Mucosa of gallbladder (tissue), 1 donor: ENCODE measurements at regions not wholly inside any gene's neighbourhood (a gene's known extent, or its start where the extent isn't known, plus 50 kb on each side); places are given as distances from the start of the nearest gene placed in this dataset.
"Not testable (repeated sequence)": the region's sequence is repeated elsewhere in the genome, so short reads cannot be mapped to it uniquely, and the experiment has no call there.

Source experiments
- DNase-seq: peaks from one replicate; pipeline ENCODE4 v3.0.0-alpha.2; 2020; ENCODE audit warnings: low spot score
- donor health status: DM: no; HTN: no; CAD: no.

DNA sequence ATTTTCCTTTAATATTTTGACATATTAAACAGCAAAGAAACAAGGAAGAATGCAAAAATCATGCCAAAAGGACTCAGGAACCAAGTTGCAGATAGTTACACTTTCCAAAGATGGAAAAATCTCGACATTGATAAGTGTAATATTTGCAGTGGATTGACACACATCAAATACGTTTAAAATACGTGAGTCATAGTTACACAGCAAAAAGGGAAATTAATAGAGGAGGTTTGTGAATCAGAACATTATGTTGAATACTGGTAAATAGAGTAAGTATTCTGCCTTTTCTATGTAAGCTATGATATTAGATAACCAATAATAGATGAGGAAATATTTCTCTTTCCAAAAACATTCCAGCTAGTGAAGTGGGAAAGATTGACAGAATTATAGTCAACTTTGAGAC lies 1761.3 kb upstream of the IGFBP7 start:
- no peak for DNase-seq

DNA sequence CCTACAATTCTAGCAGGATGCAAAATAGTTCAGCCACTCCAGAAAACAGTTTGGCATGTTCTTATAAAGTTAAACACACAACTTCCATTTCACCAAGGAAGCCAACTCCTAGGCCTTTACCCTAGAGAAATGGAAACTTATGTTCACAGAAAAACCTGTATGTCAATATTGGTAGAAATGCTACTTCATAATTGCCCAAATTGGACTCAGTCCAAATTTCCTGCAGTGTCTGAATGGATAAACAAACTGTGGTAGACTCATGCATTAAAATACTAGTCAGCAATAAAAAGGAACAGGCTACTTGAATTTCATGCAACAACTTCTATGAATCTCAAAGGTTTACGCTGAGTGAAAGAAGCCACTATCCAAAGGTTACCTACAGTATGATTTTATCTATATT lies 1738.8 kb upstream of the IGFBP7 start:
- no peak for DNase-seq

DNA sequence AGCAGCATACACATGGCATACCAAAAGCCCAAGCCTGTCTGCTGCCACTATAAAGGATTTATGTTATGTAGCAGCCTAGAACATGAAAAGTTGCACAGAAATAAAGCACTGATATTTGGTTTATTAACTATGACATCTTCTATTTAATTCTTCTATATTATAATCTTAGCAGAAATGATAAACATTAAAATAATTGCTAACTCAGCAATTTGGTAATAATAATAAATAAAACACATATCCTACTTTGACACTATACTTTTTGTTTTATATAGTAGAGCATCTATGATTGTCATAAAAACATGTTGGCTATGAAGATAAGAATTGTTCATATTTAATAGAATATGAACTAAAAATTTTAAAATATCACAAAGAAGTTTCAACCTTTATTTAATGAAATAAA lies 1733.3 kb upstream of the IGFBP7 start:
- no peak for DNase-seq

DNA sequence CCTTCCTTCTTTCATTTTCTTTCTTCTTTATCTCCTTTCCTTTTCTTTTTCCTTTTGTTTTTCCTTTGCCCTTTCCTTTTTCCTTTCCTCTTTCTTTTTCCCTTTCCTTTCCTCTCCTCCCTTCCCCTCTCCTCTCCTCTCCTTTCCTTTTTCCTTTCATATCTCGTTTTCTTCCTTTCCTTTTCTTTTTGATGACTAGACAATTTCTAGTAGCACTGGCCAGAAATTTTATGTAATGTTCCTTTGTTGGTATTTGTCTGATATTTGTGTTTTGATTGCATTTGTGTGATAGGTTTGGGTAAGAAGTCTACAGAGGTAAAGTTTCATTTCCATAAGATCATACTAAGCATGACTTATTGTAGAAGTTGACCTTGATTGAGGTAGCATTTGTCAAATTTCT lies 1722.9 kb upstream of the IGFBP7 start:
- DNase-seq: no peak

DNA sequence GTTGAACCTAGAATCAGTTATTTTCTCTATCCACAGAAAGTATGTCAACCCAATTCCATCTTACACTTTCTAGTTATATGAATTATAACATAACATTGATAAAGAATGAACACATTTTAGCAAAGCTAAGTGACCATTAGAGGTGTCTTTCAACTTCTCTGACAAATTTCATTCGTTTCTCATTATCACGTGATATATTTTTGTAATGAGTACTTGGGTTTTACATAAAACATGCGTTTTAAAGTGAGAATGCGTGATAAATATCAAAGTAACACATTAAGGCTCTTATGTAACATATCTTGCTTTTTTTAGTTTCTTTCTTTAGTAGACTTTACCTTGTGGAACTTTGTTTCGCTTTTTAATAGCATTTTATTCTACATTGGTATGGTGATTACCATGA lies 1715.1 kb upstream of the IGFBP7 start:
- DNase-seq: no peak

DNA sequence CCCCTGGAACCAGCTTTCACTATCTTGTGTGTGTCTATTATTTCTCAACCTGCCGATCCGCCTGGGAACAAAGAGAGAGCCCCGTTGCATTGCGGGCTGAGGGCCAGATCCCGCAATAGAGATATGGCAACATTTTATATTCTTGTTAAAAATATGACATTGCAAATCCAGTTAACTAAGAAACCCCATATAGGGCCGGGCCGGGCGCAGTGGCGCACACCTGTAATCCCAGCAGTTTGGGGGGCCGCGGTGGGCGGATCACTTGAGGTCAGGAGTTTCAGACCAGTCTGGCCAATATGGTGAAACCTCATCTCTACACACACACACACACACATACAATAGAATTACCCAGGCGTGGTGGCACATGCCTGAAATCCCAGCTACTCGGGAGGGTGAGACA lies 1708.4 kb upstream of the IGFBP7 start:
- DNase-seq: not testable (repeated sequence)

DNA sequence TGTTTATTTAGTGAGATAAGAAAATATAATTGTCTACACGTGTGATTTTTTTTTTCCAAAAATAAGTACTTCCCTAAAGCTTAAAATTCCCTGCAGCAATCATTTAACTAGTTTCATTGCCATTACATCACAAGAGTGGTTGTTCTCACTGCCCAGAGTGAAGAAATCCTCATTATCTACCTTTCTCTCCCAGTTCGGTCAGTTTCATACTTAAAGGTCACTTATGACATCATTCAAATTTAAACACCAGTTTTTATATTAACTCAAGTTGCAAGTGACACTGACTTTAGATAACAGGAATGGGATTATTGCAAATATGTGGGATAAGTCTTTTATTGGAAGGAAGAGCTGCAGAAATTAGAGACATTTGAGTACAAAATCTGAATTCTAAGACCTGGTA lies 1699.8 kb upstream of the IGFBP7 start:
- no peak for DNase-seq

DNA sequence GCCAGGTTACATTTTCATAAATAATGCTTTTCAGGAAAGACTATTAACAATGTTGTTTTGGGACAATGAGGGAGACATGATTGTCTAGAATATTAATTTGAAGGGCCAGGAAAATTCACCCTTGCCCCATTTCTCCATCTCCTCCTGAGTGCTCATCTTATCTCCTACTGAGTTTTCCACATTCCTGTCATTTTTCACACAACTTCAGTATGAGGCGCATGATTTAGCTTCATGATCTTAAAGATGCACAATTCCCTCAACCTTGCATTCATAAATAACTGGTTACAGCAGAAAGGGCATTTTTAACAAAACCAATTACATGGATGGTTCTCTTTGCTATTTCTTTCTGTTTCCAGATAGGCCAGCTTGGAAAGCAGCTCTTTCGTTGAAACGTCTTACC lies 1699.2 kb upstream of the IGFBP7 start:
- DNase-seq: no peak

DNA sequence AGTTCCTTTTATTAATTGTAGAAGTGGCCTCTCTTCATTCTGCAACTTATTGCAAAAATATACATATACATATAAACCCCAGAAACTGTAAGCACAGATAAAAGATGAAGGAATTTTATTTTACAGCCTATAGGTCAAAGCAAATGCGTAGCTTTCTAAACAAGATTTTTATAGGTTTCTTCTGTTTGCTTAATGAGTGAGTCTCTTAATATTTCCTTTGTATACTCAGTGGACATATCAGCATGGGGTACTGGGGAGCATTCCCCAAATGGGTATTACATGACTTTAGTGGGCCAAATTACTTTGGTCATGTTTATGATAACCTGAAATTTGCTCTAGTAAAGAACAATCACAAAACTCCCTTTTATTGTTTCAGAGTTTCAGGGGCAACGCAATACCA lies 1698.6 kb upstream of the IGFBP7 start:
- no peak for DNase-seq

DNA sequence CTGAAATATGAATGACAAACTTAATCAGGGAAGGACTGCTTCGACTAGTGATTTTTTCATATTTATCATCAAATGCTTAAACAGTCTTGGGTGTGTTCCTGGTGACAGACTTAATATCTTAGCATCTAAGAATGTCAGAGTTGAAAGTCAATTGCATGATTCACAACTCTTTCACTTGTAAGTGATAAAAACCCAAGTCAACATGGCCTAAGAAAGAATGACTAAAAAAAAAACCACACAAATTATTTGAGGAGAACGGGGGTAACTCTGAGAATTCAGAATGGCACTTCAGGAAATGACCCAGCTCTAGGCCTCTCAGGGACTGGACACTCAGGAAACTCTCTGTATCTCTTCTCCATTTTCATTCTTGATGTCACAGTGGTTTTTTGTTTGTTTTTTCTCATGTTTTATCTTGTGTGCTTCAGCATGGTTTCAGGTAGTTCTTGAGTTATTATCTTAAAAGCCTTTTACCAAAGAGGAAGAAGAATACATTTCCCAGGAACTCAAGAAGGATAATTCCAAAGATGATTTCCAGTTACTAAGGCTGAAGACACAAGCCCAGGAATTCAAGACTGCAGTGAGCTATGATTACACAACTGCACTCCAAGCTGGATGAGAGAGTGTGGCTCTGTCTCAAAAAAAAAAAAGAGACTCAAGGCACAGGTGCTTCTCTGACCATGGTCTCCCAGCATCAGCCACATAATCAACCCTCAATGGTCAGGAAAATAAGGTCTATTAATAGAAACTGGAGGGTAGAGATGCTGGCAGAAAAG lies 1697.8 kb upstream of the IGFBP7 start:
- DNase-seq: no peak

DNA sequence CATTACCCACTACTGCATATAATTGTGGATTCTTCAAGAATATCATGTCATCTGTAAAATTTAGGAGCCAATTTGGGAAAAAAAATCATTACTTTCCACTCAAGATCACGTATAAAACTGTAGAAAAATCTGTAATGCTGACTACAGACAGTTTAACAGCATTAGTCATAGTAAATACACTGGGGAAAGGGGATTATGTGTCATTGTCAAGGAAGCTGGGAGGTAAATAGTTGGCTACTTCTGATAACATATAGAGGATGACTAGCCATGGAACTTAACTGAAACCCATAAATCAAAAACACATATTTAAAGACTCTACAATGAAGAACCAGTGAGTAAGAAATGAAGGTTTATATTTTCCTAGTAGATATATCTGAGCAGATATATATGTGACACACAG lies 1666.4 kb upstream of the IGFBP7 start:
- no peak for DNase-seq

DNA sequence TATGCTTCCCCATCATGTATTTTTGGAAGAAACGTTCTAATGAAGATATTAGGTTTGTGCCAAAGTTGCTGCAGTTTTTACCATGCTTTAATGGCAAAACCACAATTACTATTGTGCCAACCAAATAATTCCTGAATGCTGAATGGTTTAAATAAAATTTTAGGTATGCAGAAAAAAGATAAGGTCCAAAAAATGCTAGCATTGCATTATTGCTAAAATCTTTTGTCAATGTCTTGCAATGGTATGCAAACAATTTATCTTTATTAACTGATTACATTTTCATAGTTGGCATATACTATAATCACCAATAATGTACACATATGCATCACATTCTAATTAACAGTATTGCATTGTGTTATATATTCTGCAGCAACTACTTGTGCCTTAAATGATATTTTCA lies 1657.4 kb upstream of the IGFBP7 start:
- DNase-seq: no peak

DNA sequence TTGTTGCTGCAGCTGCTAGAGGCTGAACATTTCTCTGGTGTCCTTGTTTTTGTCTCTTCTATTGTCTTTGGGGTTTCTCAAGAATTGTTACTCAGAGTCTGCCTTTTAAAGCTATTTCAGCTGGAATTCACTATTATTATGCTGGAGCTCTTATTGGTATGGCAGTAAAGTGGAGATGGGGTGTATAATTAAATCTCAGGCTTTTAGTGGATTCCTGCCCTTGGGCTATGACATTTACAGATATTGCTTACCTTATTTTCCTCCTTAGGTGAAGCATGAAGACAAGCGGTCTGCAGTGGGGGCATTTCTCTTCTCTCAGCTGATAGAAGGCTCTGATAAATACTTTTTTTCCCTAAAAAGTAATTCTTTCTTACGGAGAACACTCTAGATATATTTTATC lies 1656.6 kb upstream of the IGFBP7 start:
- DNase-seq: no peak

DNA sequence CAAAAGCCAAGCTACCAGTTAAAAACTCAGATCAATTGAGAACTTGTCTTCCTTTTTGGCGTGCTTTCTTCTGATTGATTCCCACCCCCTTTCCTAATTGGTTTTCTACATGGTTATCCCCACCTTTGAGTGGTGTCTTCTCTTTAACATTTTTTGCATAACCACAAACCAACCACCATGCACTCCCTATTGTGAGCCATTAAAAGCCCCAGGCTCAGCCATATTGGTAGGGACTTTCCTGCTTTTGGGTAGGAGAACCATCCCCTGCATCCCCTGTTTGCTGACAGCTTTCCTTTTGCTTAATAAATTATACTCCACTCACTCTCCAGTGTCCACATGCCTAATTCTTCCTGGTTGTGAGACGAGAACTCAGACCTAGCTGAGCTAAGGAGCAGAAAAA lies 1651.4 kb upstream of the IGFBP7 start:
- no peak for DNase-seq

DNA sequence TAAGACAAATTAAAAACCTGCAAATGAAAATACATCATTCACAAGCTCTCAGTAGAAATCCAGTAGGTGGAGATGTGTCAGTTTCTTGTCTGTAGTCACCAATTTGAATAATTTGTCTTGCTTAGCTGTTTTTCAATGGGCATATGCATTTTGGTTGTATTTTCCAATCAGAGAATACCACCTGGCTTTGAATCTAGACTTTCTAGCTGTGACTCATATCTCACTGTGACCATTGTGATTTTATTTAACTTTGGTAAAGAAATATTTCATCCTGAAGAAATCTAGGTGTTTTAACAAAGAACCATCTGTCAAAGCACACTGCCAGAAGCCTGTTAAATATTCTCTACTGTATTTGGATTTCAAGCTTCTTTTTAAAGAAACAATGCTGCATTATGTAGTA lies 1650.6 kb upstream of the IGFBP7 start:
- DNase-seq: no peak

DNA sequence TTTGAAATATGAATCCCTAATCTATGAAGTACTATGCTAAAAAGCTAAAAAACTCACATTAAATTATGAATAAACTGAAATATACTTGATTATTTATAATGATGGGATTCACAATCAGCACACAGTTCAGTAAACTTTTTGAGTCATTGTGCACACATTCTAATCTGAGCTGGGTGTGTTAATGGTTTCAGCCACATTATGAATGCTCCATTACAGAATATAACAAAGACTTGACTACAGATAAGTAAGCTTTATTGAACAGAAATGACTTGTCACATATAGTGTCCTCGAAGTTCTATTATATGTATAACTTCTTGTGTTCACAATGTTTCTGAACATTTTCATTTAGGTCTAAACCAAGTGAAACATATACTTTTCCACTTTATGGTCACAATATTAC lies 1649.9 kb upstream of the IGFBP7 start:
- DNase-seq: no peak

DNA sequence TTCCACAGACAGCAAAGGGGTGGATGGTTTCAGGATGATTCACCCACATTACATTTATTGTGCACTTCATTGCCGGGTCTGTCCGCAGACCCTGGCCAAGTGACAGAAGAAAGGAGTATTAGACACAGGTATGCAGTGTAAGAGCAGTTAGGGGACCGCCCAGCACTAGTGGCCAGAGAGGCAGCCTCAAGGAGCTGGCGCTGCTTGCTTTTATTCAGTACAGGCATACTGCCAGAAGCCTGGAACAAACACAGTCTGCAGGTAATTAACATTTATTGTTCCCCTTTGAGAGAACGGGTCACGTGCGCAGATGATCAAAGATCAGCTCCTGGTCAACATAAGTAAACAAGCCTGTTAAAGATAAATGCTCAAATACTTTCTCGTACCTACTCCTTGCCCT lies 1639.0 kb upstream of the IGFBP7 start:
- DNase-seq: peak; percentile 82

DNA sequence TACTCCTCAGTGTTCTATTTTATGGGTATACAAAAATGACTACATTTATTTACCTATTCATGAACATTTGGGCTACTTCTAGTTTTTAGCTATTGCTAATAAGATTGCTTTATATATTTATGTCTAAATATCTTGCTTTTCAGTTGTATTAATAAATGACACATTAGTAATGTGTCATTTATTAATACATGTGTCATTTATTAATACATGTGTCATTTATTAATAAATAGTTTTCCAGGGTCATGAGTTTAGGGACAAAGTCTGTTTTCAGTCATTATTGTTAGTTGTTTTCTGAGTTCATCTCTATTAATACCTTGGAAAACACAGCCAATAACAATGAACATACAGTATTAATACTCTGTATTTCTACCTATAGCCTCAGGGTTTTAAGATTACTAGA lies 1630.7 kb upstream of the IGFBP7 start:
- no peak for DNase-seq

DNA sequence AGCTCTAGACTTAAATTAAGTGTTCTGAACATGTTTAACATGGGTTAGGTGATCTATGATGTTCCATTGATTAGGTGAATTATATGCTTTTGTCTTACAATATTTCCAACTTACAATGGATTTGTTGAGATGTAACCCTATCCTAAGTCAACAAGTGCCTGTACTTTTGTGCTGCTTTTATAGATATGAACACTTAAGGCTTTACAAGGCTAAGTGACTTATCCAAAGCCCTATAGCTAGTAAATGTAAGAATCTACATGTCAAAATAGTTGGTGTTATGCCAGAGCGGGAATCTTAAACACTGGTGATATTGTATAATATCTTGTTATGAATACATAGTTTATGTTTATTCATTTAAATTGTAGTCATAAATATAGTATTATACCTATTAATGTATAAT lies 1629.1 kb upstream of the IGFBP7 start:
- no peak for DNase-seq

DNA sequence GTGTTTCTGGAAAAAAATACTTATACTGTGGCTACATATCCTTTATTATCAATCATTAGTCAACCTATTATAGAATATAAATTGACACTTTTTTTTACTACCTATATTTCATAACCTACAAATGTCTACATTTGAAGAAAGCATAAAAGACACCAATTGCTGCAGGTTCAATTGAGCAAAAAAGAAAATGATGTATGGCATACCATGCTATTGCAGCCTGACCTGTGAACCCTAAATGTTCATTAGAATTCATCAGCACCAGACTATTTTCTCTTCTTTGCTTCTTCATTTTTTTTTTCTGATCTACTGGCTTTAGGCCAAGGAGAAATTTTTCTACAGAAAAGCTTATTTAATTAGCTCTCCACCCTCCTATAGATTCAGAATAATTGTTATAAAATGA lies 1628.2 kb upstream of the IGFBP7 start:
- DNase-seq: no peak

DNA sequence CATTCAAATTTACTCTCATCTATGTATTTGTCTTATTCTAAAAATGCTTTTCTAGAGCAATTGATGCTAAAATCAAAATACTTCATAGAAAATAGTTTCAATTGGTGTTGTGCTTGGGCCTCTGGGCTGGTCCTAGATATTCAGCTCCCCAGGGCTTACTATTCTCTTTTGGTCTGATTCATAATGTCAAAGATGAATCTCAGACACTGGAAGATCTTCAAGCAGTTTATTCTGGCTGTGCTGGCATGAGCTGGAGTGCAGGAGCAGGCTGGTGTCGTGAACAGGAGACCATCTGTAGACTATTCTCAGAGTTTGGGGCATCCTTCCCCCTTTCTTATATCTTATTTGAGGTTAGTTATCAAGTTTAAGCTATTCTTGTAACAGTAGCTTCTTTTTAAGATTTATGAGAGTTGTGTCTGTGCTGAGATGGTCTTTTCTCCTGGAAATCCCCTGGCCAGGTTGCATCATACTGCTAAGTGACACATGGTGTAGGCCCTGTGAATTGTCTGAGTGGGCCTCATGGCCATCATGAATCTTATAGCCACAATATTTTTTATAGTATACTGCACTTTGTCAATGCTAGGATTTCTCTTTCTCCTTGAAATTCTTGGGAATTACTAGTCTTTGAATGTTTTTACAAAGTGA lies 1624.0 kb upstream of the IGFBP7 start:
- no peak for DNase-seq

DNA sequence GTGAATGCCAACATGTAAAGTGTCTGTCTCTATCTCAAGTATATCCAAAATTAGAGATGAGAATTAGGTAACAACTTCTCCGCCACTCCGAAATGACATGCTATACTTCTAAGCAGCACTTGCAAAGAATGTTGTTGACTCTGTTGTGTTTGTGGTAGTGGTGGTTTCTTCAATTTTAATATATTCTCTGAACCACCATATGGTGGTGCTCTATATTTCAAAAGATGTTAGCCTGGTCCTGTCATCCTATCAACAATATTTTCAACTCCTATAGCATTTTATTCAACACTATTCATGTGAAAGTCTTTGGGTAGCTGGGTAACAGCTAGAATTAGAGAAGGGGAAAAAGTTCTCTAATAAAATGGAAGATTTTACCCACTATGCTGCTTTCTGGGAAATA lies 1622.8 kb upstream of the IGFBP7 start:
- DNase-seq: no peak

DNA sequence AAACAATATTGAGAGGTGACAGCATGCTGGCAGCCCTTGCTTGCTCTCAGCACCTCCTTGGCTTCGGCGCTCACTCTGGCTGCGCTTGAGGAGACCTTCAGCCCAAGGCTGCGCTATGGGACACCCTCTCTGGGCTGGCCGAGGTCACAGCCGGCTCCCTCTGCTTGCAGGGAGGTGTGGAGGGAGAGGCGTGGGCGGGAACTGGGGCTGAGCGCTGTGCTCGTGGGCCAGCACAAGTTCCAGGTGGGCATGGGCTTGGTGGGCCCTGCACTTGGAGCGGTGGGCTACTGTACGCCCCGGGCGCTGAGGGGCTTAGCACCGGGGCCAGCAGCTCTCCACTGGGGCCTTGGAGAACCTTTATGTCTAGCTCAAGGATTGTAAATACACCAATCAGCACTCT lies 1613.8 kb upstream of the IGFBP7 start:
- no peak for DNase-seq

DNA sequence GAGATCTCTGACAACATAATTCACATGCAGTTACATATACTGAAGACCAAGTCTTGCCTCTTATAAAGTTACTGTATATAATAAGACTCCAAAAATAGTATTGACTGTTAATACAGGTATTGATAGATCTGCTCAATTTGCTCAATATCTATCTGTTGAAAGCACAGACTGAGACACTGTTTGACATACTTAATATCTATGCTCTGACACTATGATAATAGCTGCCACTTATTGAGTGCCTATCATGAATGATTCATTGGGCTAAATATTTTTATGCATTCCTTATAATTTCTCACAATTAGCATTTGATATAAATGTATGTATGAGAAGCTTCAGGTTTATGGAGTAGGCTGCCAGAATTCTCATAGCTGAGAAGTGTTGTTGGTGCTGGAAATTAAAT lies 1600.9 kb upstream of the IGFBP7 start:
- DNase-seq: no peak
